ENCODE measurements at regions not wholly inside any gene's neighbourhood (a gene's known extent, or its start where the extent isn't known, plus 50 kb on each side); places are given as distances from the start of the nearest gene placed in this dataset.
A peak's percentile ranks its signal among the peaks of the same experiment; 100 is the strongest.
"Not testable (repeated sequence)": the region's sequence is repeated elsewhere in the genome, so short reads cannot be mapped to it uniquely, and the experiment has no call there.

- DNase-seq (ENCODE audit: low read depth), result no peak
These were observed 584.8 kb downstream of the HINT1 start for GRCh38 chr5:130580264-130580663.

GRCh38 chr5:130578354-130578753 is 586.7 kb downstream of the HINT1 start:
- no peak for DNase-seq (ENCODE audit: low read depth)

GRCh38 chr5:130571076-130571475 is 594.0 kb downstream of the HINT1 start:
- DNase-seq (ENCODE audit: low read depth), result peak; percentile 19

GRCh38 chr5:130568791-130569190 is 596.3 kb downstream of the HINT1 start:
- no peak for DNase-seq (ENCODE audit: low read depth)

- DNase-seq (ENCODE audit: low read depth), result no peak
These were observed 609.6 kb downstream of the HINT1 start for GRCh38 chr5:130555429-130555828.

GRCh38 chr5:130550562-130550928 is 614.5 kb downstream of the HINT1 start:
- DNase-seq (ENCODE audit: low read depth), result no peak

- DNase-seq (ENCODE audit: low read depth), result peak; percentile 50
These were observed 615.0 kb downstream of the HINT1 start for GRCh38 chr5:130549884-130550561.

- no peak for DNase-seq (ENCODE audit: low read depth)
These were observed 618.8 kb downstream of the HINT1 start for GRCh38 chr5:130546211-130546610.

GRCh38 chr5:130545291-130545690 is 619.8 kb downstream of the HINT1 start:
- DNase-seq (ENCODE audit: low read depth), result no peak

- peak; percentile 36 for DNase-seq (ENCODE audit: low read depth)
These were observed 623.3 kb downstream of the HINT1 start for GRCh38 chr5:130541617-130542221.

- DNase-seq (ENCODE audit: low read depth), result no peak
These were observed 628.4 kb downstream of the HINT1 start for GRCh38 chr5:130536691-130537090.

- no peak for DNase-seq (ENCODE audit: low read depth)
These were observed 628.5 kb downstream of the CHSY3 start for GRCh38 chr5:130532786-130533185.

- no peak for DNase-seq (ENCODE audit: low read depth)
These were observed 625.5 kb downstream of the CHSY3 start for GRCh38 chr5:130529511-130530485.

GRCh38 chr5:130529111-130529510 is 624.8 kb downstream of the CHSY3 start:
- DNase-seq (ENCODE audit: low read depth), result no peak

- DNase-seq (ENCODE audit: low read depth), result peak; percentile 44
These were observed 624.2 kb downstream of the CHSY3 start for GRCh38 chr5:130528474-130528873.

- no peak for DNase-seq (ENCODE audit: low read depth)
These were observed 622.4 kb downstream of the CHSY3 start for GRCh38 chr5:130526708-130527107.

- DNase-seq (ENCODE audit: low read depth), result no peak
These were observed 615.9 kb downstream of the CHSY3 start for GRCh38 chr5:130520211-130520610.

GRCh38 chr5:130514984-130515690 is 610.9 kb downstream of the CHSY3 start:
- DNase-seq (ENCODE audit: low read depth), result peak; percentile 55

- DNase-seq (ENCODE audit: low read depth), result no peak
These were observed 598.4 kb downstream of the CHSY3 start for GRCh38 chr5:130502702-130503101.

GRCh38 chr5:130501151-130501865 is 597.0 kb downstream of the CHSY3 start:
- no peak for DNase-seq (ENCODE audit: low read depth)

- not testable (repeated sequence) for DNase-seq (ENCODE audit: low read depth)
These were observed 596.2 kb downstream of the CHSY3 start for GRCh38 chr5:130500495-130500894.
